ENCODE measurements at regions not wholly inside any gene's neighbourhood (a gene's known extent, or its start where the extent isn't known, plus 50 kb on each side); places are given as distances from the start of the nearest gene placed in this dataset.

DNA sequence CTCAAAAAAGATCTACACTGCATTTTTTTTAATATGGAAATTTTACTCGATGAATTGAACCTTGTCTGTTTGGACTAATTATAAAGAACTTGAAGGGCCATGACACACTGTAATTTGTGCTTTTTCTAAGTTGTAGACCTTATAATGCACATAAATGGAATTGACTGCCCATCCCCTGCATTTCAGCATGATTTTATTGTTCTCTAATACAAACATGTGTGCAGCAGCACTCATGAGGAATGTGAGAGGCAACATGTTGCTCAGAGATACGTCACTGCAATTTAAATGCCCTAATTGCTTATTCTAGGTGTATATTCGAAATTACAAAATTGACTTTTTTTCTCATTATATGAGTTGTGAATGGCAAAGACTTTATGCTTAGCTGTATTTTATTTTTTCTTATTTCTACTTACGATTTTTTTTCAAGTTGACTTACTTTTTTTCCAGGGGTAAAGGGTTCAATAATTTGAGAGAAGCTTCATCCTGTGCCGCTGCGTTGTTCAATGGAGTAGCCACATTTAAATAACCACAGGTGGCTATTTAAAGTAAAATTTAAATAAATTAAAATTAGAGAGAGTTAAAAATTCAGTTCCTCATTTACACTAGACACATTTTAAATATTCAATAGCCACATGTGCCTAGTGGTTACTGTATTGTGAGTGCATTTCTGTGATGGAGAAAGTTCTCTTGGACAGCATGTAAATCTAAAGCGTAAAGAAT lies 1346.4 kb downstream of the ROBO1 start:
- H3K27ac Mint-ChIP-seq: no peak overlapping the region
- no peak for DNase-seq (ENCODE audit: low spot score in 2 of 2)
- no peaks in the 10 kb centered on the region for H3K36me3 Mint-ChIP-seq

DNA sequence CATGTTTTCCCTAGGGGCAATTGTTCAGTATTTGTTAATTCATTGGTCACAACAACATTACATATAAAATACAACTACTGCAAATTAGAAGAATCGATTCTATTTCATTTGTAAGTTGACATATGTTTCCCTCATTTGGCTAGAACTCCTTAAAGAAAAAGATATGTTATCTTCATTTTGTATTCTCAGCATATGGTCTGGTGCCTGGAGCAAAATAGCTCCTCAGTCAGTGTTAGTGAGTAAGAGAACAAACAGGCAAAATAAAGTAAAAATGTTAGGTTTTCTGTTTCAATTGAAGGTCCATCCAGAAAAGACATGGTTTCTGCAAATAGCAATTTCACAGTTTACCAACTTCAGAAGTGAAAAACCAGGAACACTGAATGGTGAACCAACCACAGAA lies 1343.1 kb downstream of the ROBO1 start:
- Mint-ChIP-seq H3K4me3 (no peak overlapping the region), H3K27me3 (no peaks in the 10 kb centered on the region), H3K9me3 (peaks cover 8% of the 10 kb centered on the region), H3K36me3 (no peaks in the 10 kb centered on the region), H3K4me1 (no peaks in the 10 kb centered on the region), H3K27ac (no peak overlapping the region)
- ATAC-seq (ENCODE audit: low read depth) (no peak), DNase-seq (ENCODE audit: low spot score in 2 of 2) (no peak)

More for the DNA sequence above, 1346.4 kb downstream of the ROBO1 start:
- H3K4me1 Mint-ChIP-seq: no peaks in the 10 kb centered on the region
- H3K27me3 Mint-ChIP-seq: no peaks in the 10 kb centered on the region
- no peak for ATAC-seq (ENCODE audit: low read depth)
- H3K4me3 Mint-ChIP-seq: no peak overlapping the region
- peaks cover 3% of the 10 kb centered on the region for H3K9me3 Mint-ChIP-seq

DNA sequence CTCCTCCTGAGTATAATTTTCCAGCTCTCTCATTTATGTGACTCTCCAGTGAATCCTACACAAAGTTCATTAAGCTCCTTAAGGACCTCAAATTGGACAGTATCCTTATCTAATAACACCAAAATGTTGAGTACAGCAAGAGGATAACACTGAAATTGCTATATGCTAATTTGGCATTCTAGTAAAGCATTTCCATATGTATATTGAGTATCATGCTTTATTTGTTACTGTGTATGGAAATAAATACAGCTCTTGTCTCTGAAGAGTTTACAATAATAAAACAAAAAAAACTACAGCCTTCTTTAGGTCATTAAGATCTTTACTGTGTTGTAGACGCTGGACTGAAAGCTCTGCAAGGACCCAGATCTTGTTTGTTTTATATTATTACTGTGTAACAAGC lies 1341.3 kb downstream of the ROBO1 start:
- DNase-seq (ENCODE audit: low spot score in 2 of 2): no peak
- Mint-ChIP-seq H3K36me3 (no peaks in the 10 kb centered on the region), H3K27me3 (no peaks in the 10 kb centered on the region), H3K4me1 (no peaks in the 10 kb centered on the region), H3K4me3 (no peak overlapping the region), H3K27ac (no peak overlapping the region), H3K9me3 (peaks cover 11% of the 10 kb centered on the region)
- ATAC-seq (ENCODE audit: low read depth): no peak

DNA sequence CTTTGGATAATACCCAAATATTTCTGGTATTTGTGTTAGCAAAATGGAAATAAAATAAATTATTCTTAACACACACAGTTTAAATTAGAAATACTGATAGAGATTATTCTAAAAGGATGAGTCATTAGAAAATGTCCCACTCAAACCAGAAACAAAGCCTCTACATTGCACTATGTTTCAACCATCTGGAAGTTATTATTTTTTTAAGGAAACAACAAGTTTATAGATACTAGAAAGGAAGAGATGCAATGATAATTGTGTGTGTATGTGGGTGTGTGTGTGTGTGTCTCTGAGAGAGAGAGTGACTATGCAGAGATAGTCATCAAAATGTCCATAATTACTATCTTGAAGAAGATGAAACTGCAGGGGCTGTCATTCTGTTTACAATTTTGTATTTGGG lies 1340.5 kb downstream of the ROBO1 start:
- Mint-ChIP-seq H3K36me3 (no peaks in the 10 kb centered on the region), H3K27ac (no peak overlapping the region), H3K4me1 (no peaks in the 10 kb centered on the region), H3K9me3 (peaks cover 11% of the 10 kb centered on the region), H3K27me3 (no peaks in the 10 kb centered on the region), H3K4me3 (no peak overlapping the region)
- ATAC-seq (ENCODE audit: low read depth) (no peak), DNase-seq (ENCODE audit: low spot score in 2 of 2) (no peak)

DNA sequence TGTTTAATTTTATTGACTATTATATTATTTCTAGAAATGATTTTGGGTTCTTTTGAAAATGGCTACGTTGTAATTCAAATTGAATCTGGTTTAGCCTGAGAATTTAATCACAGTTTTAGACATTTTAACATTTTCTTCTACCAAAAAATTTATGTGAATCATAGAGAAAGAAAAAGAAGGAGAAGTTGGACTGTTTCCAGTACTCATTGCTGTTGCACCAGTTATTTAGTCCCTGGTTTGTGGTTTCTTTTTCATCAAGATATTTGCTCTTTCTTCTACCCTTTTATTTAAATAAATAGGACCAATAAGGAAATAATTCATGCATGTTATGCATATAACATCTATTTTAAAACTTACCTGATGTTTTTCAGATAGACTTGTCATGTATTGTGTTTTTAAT lies 1337.1 kb downstream of the ROBO1 start:
- no peaks in the 10 kb centered on the region for H3K27me3 Mint-ChIP-seq
- H3K4me1 Mint-ChIP-seq: no peaks in the 10 kb centered on the region
- ATAC-seq (ENCODE audit: low read depth) (no peak), DNase-seq (ENCODE audit: low spot score in 2 of 2) (no peak)
- no peaks in the 10 kb centered on the region for H3K36me3 Mint-ChIP-seq
- peaks cover 12% of the 10 kb centered on the region for H3K9me3 Mint-ChIP-seq
- H3K4me3 Mint-ChIP-seq: no peak overlapping the region
- no peak overlapping the region for H3K27ac Mint-ChIP-seq

DNA sequence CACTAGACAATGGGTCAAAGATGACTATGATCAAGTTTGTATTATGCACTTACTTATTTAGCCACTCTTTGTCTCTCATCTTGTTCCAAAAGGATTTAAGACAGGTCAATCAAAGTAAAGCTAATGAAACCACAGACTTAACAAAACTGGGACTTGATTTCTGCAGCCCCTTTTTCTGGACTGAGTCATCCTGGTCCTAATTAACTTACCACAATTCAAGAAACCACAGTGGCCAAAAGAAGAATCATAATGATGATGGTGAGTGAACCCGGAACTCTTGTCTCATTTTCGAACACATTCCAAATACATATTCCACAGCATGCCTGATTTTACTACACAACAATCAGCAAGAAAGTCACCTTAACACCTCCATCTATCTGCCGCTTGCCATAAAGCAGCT lies 1333.0 kb downstream of the ROBO1 start:
- H3K4me3 Mint-ChIP-seq: no peak overlapping the region
- H3K4me1 Mint-ChIP-seq: no peaks in the 10 kb centered on the region
- H3K9me3 Mint-ChIP-seq: peaks cover 8% of the 10 kb centered on the region
- no peaks in the 10 kb centered on the region for H3K36me3 Mint-ChIP-seq
- no peak overlapping the region for H3K27ac Mint-ChIP-seq
- ATAC-seq (ENCODE audit: low read depth) (no peak), DNase-seq (ENCODE audit: low spot score in 2 of 2) (no peak)
- H3K27me3 Mint-ChIP-seq: no peaks in the 10 kb centered on the region

DNA sequence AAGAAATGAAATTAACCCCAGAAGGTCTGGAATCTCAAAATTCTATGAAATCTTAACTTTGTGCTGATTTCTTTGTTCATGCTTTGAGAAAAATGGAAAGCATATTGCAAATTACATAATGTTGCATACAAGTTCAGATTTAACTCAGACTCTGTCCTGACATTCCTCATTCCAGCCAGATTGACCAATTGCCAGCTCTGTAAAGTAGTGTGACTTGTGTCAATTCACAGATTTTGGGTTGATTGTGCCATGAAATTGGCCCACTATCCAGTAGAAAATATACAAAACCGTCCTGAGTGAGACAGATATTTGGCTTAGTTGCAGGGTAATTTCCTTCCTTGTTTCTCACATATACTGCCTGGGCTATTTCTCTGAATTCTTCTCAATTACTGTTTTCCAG lies 1312.6 kb downstream of the ROBO1 start:
- DNase-seq (ENCODE audit: low spot score in 2 of 2) (no peak), ATAC-seq (ENCODE audit: low read depth) (no peak)
- no peaks in the 10 kb centered on the region for H3K4me1 Mint-ChIP-seq
- no peaks in the 10 kb centered on the region for H3K27me3 Mint-ChIP-seq
- no peak overlapping the region for H3K27ac Mint-ChIP-seq
- H3K4me3 Mint-ChIP-seq: no peak overlapping the region
- no peaks in the 10 kb centered on the region for H3K36me3 Mint-ChIP-seq
- H3K9me3 Mint-ChIP-seq: peaks cover 5% of the 10 kb centered on the region

DNA sequence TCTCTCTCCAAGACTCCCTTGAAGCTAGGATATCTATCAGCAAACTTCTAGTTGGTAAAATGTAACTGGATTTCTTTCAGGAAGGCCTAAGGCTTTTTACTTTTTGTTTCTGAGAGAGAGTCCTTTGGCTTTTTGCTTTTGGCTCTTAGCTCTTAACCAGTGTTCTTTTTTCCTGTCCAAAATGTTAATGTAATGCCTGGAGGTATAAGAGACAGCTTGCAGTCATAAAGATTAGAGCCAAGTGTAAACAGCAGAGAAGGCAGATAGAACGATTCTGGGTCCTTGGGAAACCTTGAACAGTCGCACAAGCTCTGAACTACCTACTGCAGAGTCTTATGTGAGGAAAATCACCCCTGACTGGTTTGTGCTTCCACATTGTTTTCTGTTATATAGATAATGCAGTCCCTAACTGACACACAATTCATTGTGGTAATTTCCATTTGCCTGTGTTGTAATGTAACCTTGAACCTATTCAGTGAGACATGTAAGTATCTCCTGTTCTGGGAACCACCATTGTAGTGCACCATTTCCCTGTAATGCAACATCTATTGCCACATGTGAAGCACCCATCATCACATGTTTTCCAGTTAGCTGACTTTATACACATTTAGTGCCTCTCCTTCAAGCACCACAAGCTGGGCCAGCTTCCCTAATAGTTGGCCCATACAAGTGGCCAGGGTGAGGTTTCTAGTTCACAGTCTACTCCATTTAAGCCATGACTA lies 1311.9 kb downstream of the ROBO1 start:
- Mint-ChIP-seq H3K9me3 (peaks cover 5% of the 10 kb centered on the region), H3K36me3 (no peaks in the 10 kb centered on the region), H3K4me3 (no peak overlapping the region), H3K4me1 (no peaks in the 10 kb centered on the region), H3K27ac (no peak overlapping the region), H3K27me3 (no peaks in the 10 kb centered on the region)
- no peak for ATAC-seq (ENCODE audit: low read depth)
- DNase-seq (ENCODE audit: low spot score in 2 of 2): no peak

DNA sequence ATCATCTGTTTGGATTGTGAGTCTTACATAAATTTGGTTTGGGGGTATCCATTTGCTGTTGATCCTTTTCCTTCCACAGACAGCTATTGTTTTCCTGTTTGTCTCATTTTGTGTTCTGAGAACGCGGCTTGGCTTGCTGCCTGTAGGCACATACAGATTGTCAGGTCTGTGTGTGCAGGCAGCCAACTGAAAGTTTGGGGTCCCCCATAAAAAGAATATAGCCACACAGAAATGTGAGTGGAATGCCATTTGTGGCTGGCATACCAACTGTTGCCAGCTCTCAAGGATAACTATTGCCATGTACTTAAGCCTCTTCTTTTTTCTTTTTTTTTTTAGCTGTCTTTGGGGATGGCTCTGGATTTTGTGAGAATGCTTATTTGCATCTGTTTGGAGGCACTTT lies 1308.0 kb downstream of the ROBO1 start:
- ATAC-seq (ENCODE audit: low read depth) (no peak), DNase-seq (ENCODE audit: low spot score in 2 of 2) (no peak)
- H3K9me3 Mint-ChIP-seq: peaks cover 10% of the 10 kb centered on the region
- H3K27ac Mint-ChIP-seq: no peak overlapping the region
- no peak overlapping the region for H3K4me3 Mint-ChIP-seq
- no peaks in the 10 kb centered on the region for H3K36me3 Mint-ChIP-seq
- no peaks in the 10 kb centered on the region for H3K27me3 Mint-ChIP-seq
- H3K4me1 Mint-ChIP-seq: no peaks in the 10 kb centered on the region

DNA sequence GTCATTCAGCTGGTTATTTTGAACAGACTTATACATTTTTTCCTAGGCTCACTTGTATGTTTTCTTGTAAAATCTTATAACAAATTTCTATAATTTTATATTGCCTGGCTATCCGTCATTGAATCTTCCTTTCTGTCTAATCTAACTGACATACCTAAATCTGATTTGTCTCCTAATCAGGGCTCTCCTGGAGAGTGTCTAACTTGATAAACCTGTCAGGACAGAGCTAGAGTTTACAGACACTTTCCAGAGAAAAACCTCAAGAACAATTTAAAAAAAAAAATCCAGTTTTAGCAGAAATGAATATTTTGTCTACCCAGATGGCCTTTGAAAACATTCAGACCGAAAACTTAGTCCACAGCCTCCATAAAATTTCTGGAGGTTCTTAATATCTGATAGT lies 1305.8 kb downstream of the ROBO1 start:
- Mint-ChIP-seq H3K4me1 (no peaks in the 10 kb centered on the region), H3K36me3 (no peaks in the 10 kb centered on the region), H3K27me3 (no peaks in the 10 kb centered on the region), H3K27ac (no peak overlapping the region), H3K4me3 (no peak overlapping the region), H3K9me3 (peaks cover 10% of the 10 kb centered on the region)
- ATAC-seq (ENCODE audit: low read depth) (no peak), DNase-seq (ENCODE audit: low spot score in 2 of 2) (no peak)

DNA sequence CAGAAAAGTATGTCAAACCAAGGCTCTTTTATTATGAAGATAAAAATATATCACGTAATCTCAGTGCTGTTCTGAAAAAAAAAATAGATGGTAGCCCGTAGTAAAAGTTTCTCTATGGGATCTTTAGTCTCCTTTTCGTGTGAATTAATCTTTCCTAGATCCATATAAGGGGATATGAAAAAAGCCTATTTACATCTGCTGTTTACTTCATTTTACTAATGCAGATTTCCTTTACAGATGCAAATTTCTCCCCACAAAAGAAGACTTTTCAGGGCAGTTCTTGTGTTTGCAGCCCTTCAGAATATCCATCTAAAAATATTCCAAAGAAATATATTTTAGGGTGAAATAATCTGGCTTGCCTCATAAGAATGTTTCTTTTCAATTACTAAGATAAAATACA lies 1291.7 kb downstream of the ROBO1 start:
- Mint-ChIP-seq H3K9me3 (peaks cover 10% of the 10 kb centered on the region), H3K27me3 (no peaks in the 10 kb centered on the region)
- ATAC-seq (ENCODE audit: low read depth): no peak

DNA sequence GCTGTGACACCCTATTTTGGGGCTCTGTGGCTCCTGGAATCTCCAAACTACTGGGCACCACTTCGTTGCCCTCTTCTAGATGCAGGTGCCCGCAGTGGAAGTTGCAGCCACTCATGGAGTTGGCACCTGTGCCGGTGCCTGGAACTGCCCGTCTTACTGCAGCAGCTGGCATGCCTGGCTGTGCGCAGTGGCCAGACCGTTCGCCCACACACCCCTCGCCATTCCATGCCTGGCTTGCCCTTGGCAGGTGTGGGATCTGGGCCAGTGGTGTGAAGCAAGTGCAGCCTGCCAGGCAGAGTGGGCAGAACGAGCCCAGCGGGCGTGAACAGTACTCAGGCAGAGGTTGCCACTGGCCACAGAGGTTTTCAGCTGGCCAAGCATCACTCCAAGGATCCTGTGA lies 1286.7 kb downstream of the ROBO1 start:
- Mint-ChIP-seq H3K27ac (no peak overlapping the region), H3K4me1 (no peaks in the 10 kb centered on the region), H3K36me3 (no peaks in the 10 kb centered on the region), H3K9me3 (peaks cover 3% of the 10 kb centered on the region), H3K4me3 (no peak overlapping the region), H3K27me3 (no peaks in the 10 kb centered on the region)
- DNase-seq (ENCODE audit: low spot score in 2 of 2) (no peak), ATAC-seq (ENCODE audit: low read depth) (no peak)

More for the DNA sequence above, 1291.7 kb downstream of the ROBO1 start:
- Mint-ChIP-seq H3K27ac (no peak overlapping the region), H3K4me1 (no peaks in the 10 kb centered on the region), H3K36me3 (no peaks in the 10 kb centered on the region), H3K4me3 (no peak overlapping the region)
- DNase-seq (ENCODE audit: low spot score in 2 of 2): no peak

DNA sequence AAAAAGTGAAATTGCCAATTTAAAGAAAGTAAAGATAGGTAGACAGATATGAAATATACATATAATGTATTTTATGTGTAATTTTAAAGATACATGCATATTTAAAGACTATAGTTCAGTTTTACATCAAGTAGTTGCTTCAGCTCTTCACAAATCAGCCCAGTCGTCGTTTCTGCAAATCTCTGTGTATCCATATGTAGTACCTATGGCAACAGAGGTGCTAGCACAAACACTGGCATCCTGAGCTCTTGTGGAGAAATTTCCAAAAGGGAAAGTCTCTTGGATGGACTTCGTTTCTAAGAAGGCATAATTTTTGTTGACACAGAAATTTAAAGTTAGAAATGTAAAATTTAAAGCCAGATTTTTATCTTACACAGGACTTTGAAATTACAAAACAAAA lies 1284.7 kb downstream of the ROBO1 start:
- Mint-ChIP-seq H3K36me3 (no peaks in the 10 kb centered on the region), H3K27me3 (no peaks in the 10 kb centered on the region), H3K4me3 (no peak overlapping the region), H3K4me1 (no peaks in the 10 kb centered on the region), H3K9me3 (peaks cover 3% of the 10 kb centered on the region), H3K27ac (no peak overlapping the region)
- no peak for ATAC-seq (ENCODE audit: low read depth)
- DNase-seq (ENCODE audit: low spot score in 2 of 2): no peak

DNA sequence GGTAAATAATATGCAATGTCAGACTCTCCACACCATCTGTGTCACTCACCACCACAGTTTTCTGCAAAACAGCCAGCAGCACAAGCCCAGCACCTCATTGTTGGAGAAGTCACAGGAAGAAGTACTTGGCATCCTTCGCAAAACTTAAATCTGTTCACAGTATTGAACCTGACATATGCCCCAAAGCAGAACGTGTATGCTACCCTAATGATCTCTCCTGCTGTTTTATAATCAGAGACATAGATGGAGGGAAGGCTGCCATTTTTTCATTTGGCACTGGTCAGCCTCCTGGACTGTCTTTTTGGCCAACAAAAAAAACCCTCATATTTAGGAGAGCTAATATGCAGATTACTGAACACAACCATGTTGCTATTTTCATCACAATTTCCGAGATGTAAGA lies 1272.9 kb downstream of the ROBO1 start:
- Mint-ChIP-seq H3K27ac (no peak overlapping the region), H3K4me1 (no peaks in the 10 kb centered on the region), H3K36me3 (no peaks in the 10 kb centered on the region), H3K9me3 (peaks cover 1% of the 10 kb centered on the region), H3K4me3 (no peak overlapping the region), H3K27me3 (no peaks in the 10 kb centered on the region)
- ATAC-seq (ENCODE audit: low read depth): no peak
- DNase-seq (ENCODE audit: low spot score in 2 of 2): no peak

DNA sequence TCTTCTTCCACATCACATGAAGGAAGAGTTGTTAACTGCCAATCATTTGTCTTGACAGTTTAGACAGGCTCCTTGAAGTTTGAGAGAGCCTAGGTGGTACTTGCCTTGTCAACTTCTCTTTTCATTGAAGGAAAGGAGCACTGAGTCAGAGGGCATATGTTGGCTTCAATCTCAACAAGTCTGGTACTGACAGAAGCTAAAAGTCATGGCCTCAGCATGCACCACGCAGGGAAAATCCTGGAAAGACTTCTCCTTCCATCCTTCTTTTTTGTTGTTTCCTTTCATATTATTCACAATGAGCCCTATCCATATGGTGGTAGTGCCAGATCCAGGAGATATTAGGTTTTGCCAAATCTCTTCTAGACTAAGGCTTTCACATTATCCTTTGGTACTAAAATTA lies 1272.5 kb downstream of the ROBO1 start:
- DNase-seq (ENCODE audit: low spot score in 2 of 2) (no peak), ATAC-seq (ENCODE audit: low read depth) (no peak)
- Mint-ChIP-seq H3K9me3 (peaks cover 1% of the 10 kb centered on the region), H3K4me3 (no peak overlapping the region), H3K36me3 (no peaks in the 10 kb centered on the region), H3K27me3 (no peaks in the 10 kb centered on the region), H3K27ac (no peak overlapping the region), H3K4me1 (no peaks in the 10 kb centered on the region)

Measured in memory B cell (primary cell).